Ishikawa (cell line): ENCODE measurements at regions not wholly inside any gene's neighbourhood (a gene's known extent, or its start where the extent isn't known, plus 50 kb on each side); places are given as distances from the start of the nearest gene placed in this dataset.

ENCODE experiments used
- CEBPB ChIP-seq: IDR thresholded peaks from 2 replicates; pipeline ENCODE4 v1.6.1; 2012
- CREB1 ChIP-seq: IDR thresholded peaks from 2 replicates; pipeline ENCODE4 v1.6.1; 2012; ENCODE audit warnings: low read depth
- EGR1 ChIP-seq: IDR thresholded peaks from 2 replicates; pipeline ENCODE4 v1.6.1; 2012
- EP300 ChIP-seq: IDR thresholded peaks from 2 replicates; pipeline ENCODE4 v1.6.1; 2012; ENCODE audit warnings: borderline replicate concordance
- FOXM1 ChIP-seq: IDR thresholded peaks from 2 replicates; pipeline ENCODE4 v1.6.1; 2012; ENCODE audit warnings: low read depth, borderline replicate concordance
- NFIC ChIP-seq: IDR thresholded peaks from 2 replicates; pipeline ENCODE4 v1.6.1; 2012
- RAD21 ChIP-seq: IDR thresholded peaks from 2 replicates; pipeline ENCODE4 v1.6.1; 2012; ENCODE audit warnings: low read depth
- TAF1 ChIP-seq: IDR thresholded peaks from 2 replicates; pipeline ENCODE4 v1.6.1; 2012; ENCODE audit warnings: low read depth, mild to moderate bottlenecking
- TCF12 ChIP-seq: IDR thresholded peaks from 2 replicates; pipeline ENCODE4 v1.6.1; 2012; ENCODE audit warnings: low read depth
- TEAD4 ChIP-seq: IDR thresholded peaks from 2 replicates; pipeline ENCODE4 v1.6.1; 2012
- YY1 ChIP-seq: IDR thresholded peaks from 2 replicates; pipeline ENCODE4 v1.6.1; 2012; ENCODE audit warnings: low read depth
- ZBTB7A ChIP-seq: IDR thresholded peaks from 2 replicates; pipeline ENCODE4 v1.6.1; 2012; ENCODE audit warnings: low read depth
- TF ChIP-seq, protein P1 (sequence below): IDR thresholded peaks from 2 replicates; pipeline ENCODE4 v1.6.1; 2012
- TF ChIP-seq, protein P2 (sequence below): IDR thresholded peaks from 2 replicates; pipeline ENCODE4 v1.6.1; 2012; ENCODE audit warnings: low read depth, mild to moderate bottlenecking
- TF ChIP-seq, protein P3 (sequence below): IDR thresholded peaks from 2 replicates; pipeline ENCODE4 v1.6.1; 2012

- no peak for TF ChIP-seq TCF12
- TF ChIP-seq YY1: no peak
- TF ChIP-seq, protein P1, sequence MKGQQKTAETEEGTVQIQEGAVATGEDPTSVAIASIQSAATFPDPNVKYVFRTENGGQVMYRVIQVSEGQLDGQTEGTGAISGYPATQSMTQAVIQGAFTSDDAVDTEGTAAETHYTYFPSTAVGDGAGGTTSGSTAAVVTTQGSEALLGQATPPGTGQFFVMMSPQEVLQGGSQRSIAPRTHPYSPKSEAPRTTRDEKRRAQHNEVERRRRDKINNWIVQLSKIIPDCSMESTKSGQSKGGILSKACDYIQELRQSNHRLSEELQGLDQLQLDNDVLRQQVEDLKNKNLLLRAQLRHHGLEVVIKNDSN: no peak
- TF ChIP-seq ZBTB7A: no peak
Measured at GRCh38 chr14:42391146-42391834, 784.6 kb downstream of the LRFN5 start.

GRCh38 chr14:42378880-42379279, 772.2 kb downstream of the LRFN5 start:
- no peak for TF ChIP-seq EGR1
- TF ChIP-seq TAF1: no peak
- TF ChIP-seq, protein P1: no peak
- TF ChIP-seq TEAD4: no peak
- TF ChIP-seq, protein P2, sequence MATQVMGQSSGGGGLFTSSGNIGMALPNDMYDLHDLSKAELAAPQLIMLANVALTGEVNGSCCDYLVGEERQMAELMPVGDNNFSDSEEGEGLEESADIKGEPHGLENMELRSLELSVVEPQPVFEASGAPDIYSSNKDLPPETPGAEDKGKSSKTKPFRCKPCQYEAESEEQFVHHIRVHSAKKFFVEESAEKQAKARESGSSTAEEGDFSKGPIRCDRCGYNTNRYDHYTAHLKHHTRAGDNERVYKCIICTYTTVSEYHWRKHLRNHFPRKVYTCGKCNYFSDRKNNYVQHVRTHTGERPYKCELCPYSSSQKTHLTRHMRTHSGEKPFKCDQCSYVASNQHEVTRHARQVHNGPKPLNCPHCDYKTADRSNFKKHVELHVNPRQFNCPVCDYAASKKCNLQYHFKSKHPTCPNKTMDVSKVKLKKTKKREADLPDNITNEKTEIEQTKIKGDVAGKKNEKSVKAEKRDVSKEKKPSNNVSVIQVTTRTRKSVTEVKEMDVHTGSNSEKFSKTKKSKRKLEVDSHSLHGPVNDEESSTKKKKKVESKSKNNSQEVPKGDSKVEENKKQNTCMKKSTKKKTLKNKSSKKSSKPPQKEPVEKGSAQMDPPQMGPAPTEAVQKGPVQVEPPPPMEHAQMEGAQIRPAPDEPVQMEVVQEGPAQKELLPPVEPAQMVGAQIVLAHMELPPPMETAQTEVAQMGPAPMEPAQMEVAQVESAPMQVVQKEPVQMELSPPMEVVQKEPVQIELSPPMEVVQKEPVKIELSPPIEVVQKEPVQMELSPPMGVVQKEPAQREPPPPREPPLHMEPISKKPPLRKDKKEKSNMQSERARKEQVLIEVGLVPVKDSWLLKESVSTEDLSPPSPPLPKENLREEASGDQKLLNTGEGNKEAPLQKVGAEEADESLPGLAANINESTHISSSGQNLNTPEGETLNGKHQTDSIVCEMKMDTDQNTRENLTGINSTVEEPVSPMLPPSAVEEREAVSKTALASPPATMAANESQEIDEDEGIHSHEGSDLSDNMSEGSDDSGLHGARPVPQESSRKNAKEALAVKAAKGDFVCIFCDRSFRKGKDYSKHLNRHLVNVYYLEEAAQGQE: no peak
- no peak for TF ChIP-seq CEBPB
- no peak for TF ChIP-seq FOXM1
- no peak for TF ChIP-seq NFIC

DNA sequence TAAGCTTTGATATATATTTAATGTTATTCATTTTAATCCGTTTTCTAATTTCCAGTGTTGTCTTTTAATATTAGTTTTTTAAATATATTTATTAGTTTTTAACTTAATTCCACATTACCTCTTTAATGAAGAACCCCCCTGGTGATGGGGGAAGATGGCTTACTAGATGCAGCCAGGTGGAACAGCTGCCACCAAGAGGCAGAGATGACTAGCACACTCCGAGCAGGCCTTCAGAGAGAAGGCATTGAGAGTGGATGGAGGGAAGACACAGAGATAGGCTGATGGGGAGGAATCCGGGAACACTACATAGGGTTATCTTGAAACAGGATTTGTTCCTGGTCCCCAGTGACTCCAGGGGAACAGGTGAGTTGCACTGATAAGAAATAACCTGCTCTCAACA, 771.6 kb downstream of the LRFN5 start:
- TF ChIP-seq EP300 (no peak), TAF1 (no peak), TCF12 (no peak), CEBPB (no peak), FOXM1 (no peak), YY1 (no peak), EGR1 (no peak), NFIC (no peak), CREB1 (no peak), ZBTB7A (no peak), TEAD4 (no peak)
- TF ChIP-seq, protein P1: no peak
- TF ChIP-seq, protein P3, sequence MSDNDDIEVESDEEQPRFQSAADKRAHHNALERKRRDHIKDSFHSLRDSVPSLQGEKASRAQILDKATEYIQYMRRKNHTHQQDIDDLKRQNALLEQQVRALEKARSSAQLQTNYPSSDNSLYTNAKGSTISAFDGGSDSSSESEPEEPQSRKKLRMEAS: no peak
- TF ChIP-seq, protein P2: no peak

DNA sequence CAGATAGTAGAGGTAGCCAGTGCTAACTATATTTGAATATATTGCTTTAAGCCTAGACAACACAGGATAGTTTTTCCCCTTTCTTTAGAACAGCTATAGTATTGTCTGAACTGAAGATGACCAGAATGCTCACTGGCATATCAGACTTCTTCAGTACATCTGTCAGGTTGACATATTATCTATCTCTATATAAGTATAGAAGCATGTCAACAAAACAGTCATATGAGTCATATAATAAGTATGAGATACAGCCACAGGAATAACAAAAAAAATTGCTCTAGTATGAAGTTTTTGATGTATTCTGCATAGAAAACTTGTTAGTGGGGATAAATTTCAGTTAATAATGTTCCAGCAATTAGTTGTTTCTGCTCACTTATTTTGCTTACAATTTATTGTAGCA, 767.7 kb downstream of the LRFN5 start:
- TF ChIP-seq, protein P3: no peak
- TF ChIP-seq CREB1: no peak
- TF ChIP-seq RAD21: no peak
- TF ChIP-seq EP300: no peak
- TF ChIP-seq, protein P1: no peak
- TF ChIP-seq EGR1: no peak
- TF ChIP-seq CEBPB: no peak

- TF ChIP-seq NFIC (no peak), CEBPB (no peak), TEAD4 (no peak), CREB1 (no peak), EP300 (no peak), EGR1 (no peak), YY1 (no peak), FOXM1 (no peak), TCF12 (no peak), RAD21 (no peak), ZBTB7A (no peak), TAF1 (no peak)
- TF ChIP-seq, protein P1: no peak
- TF ChIP-seq, protein P2: no peak
- TF ChIP-seq, protein P3: no peak
Measured at GRCh38 chr14:42370056-42370455, 763.4 kb downstream of the LRFN5 start.
